ENCODE measurements at regions not wholly inside any gene's neighbourhood (a gene's known extent, or its start where the extent isn't known, plus 50 kb on each side); places are given as distances from the start of the nearest gene placed in this dataset.

DNA sequence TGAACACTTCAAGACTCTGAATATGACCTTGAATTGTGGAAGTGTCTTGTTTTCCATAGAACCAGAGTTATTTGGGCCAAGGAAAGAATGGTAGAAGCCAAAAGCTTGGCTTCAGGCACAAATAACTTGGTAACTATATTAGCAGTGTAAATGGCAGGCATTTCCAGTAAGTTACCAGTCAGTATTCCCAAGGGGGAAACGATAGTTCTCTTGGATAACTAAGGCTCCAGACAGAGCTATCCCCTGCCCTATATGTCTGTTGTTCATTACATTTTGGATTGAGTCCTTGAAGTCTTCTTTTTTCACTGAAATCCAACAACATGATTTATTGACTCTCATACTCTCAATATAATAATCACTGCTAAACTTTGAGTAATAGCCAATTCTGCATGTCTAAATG, 364.1 kb downstream of the MAGEB5 start:
- TF ChIP-seq EZH2 (IDR thresholded peaks at IDR 0.05; ENCODE audit: borderline replicate concordance), result no peak
- no peak for TF ChIP-seq CTCF (IDR thresholded peaks at IDR 0.05; ENCODE audit: poor library complexity)
- TF ChIP-seq EZH2phosphoT487 (IDR thresholded peaks at IDR 0.05; ENCODE audit: low read depth, severe bottlenecking, unreplicated experiment), result no peak
